GM23248 (cell line): ENCODE measurements at regions not wholly inside any gene's neighbourhood (a gene's known extent, or its start where the extent isn't known, plus 50 kb on each side); places are given as distances from the start of the nearest gene placed in this dataset.

Source experiments
- EZH2 ChIP-seq: fragments of 200-600 bp; sonication (generic); IDR thresholded peaks from 2 replicates; pipeline ENCODE4 v1.6.1; 2018; ENCODE audit warnings: antibody characterized with exemption, mild to moderate bottlenecking; ENCODE audit not compliant: insufficient read depth, poor library complexity, severe bottlenecking
- EZH2phosphoT487 ChIP-seq: fragments of 200-600 bp; sonication (generic); IDR thresholded peaks from 2 replicates; pipeline ENCODE4 v1.6.1; 2018; ENCODE audit warnings: antibody characterized with exemption, moderate library complexity, mild to moderate bottlenecking, low read depth; ENCODE audit not compliant: insufficient read depth

- TF ChIP-seq EZH2phosphoT487 (no peak), EZH2 (no peak)
Measured at GRCh38 chr2:128513116-128513960, 194.7 kb upstream of the HS6ST1 start.
